ENCODE measurements at regions not wholly inside any gene's neighbourhood (a gene's known extent, or its start where the extent isn't known, plus 50 kb on each side); places are given as distances from the start of the nearest gene placed in this dataset.

DNA sequence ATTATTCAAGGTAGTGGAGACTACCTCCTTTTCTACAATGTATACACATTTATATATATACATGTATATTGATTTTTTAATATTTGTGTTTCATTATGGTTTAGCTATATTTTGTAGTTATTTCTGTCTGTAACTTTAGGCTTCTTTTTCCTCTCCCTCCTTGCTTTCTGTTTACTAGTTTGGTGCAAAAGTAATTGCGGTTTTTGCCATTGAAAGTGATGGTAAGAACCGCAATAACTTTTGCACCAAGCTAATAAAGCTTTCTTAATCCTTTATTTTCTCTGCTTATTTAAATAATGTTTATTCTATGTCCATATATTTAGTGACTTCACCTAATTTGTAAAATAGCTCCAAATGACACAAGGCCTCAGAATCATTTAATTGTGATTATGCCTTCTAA is 195.3 kb upstream of the PLSCR5 start:
- no peak for DNase-seq (ENCODE audit: low read depth, low spot score)
- Histone ChIP-seq H4K20me1 (ENCODE audit: control insufficient read depth, insufficient read depth) (no peaks in the 10 kb centered on the region), H3K27ac (ENCODE audit: control insufficient read depth, insufficient read depth) (no peak overlapping the region), H3K4me2 (ENCODE audit: control insufficient read depth, insufficient read depth) (no peak overlapping the region), H3K4me1 (ENCODE audit: control insufficient read depth, insufficient read depth, low read length) (no peaks in the 10 kb centered on the region), H3K27me3 (replicated peaks in 1 of 2; ENCODE audit: control insufficient read depth in 2 of 2, insufficient read depth in 2 of 2, low read length in 1 of 2) (no peaks in the 10 kb centered on the region), H3K4me3 (no peak overlapping the region), H2AFZ (ENCODE audit: control insufficient read depth, low read depth, low read length) (no peak overlapping the region), H3K9me3 (replicated peaks; ENCODE audit: control insufficient read depth, insufficient read depth, low read length) (no peaks in the 10 kb centered on the region), H3K79me2 (ENCODE audit: control insufficient read depth, insufficient read depth, low read length) (no peaks in the 10 kb centered on the region), H3K36me3 (ENCODE audit: control insufficient read depth in 2 of 2, insufficient read depth in 2 of 2, low read length in 1 of 2) (no peaks in the 10 kb centered on the region), H3K9ac (ENCODE audit: control insufficient read depth, insufficient read depth, low read length) (no peak overlapping the region)
- ChIA-PET CTCF (no interaction called here), RAD21 (ENCODE audit: unreplicated experiment) (no interaction called here), POLR2A (no interaction called here), SMC1A (ENCODE audit: uncharacterized antibody, unreplicated experiment) (no interaction called here)
- WGBS (ENCODE audit: insufficient coverage, insufficient replicate concordance, low lambda C conversion rate, missing lambda C conversion rate): 0% methylated on average over 2 of the region's 2 CpGs
- TF ChIP-seq, protein P1, sequence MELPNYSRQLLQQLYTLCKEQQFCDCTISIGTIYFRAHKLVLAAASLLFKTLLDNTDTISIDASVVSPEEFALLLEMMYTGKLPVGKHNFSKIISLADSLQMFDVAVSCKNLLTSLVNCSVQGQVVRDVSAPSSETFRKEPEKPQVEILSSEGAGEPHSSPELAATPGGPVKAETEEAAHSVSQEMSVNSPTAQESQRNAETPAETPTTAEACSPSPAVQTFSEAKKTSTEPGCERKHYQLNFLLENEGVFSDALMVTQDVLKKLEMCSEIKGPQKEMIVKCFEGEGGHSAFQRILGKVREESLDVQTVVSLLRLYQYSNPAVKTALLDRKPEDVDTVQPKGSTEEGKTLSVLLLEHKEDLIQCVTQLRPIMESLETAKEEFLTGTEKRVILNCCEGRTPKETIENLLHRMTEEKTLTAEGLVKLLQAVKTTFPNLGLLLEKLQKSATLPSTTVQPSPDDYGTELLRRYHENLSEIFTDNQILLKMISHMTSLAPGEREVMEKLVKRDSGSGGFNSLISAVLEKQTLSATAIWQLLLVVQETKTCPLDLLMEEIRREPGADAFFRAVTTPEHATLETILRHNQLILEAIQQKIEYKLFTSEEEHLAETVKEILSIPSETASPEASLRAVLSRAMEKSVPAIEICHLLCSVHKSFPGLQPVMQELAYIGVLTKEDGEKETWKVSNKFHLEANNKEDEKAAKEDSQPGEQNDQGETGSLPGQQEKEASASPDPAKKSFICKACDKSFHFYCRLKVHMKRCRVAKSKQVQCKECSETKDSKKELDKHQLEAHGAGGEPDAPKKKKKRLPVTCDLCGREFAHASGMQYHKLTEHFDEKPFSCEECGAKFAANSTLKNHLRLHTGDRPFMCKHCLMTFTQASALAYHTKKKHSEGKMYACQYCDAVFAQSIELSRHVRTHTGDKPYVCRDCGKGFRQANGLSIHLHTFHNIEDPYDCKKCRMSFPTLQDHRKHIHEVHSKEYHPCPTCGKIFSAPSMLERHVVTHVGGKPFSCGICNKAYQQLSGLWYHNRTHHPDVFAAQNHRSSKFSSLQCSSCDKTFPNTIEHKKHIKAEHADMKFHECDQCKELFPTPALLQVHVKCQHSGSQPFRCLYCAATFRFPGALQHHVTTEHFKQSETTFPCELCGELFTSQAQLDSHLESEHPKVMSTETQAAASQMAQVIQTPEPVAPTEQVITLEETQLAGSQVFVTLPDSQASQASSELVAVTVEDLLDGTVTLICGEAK (IDR thresholded peaks at IDR 0.05; ENCODE audit: borderline replicate concordance): peak; percentile 80
- TF ChIP-seq, protein P2, sequence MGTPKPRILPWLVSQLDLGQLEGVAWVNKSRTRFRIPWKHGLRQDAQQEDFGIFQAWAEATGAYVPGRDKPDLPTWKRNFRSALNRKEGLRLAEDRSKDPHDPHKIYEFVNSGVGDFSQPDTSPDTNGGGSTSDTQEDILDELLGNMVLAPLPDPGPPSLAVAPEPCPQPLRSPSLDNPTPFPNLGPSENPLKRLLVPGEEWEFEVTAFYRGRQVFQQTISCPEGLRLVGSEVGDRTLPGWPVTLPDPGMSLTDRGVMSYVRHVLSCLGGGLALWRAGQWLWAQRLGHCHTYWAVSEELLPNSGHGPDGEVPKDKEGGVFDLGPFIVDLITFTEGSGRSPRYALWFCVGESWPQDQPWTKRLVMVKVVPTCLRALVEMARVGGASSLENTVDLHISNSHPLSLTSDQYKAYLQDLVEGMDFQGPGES (IDR thresholded peaks at IDR 0.05): no peak
- TF ChIP-seq MYB (IDR thresholded peaks at IDR 0.05; ENCODE audit: borderline replicate concordance, low read depth, low read length) (no peak), HDGF (IDR thresholded peaks at IDR 0.05) (no peak), TAF1 (IDR thresholded peaks at IDR 0.05; ENCODE audit: borderline replicate concordance, low read depth, low read length) (no peak)
- no peak for ATAC-seq
- intact Hi-C loops (cut with micrococcal nuclease; ENCODE audit: unreplicated experiment) (no loop called here), in situ Hi-C loops (cut with MboI) (no loop called here)
- BruUV-seq (replicated peaks): no TSS peak
- no peak for FAIRE-seq
